WERI-Rb-1 (cell line): ENCODE measurements at regions not wholly inside any gene's neighbourhood (a gene's known extent, or its start where the extent isn't known, plus 50 kb on each side); places are given as distances from the start of the nearest gene placed in this dataset.
"Not testable (repeated sequence)": the region's sequence is repeated elsewhere in the genome, so short reads cannot be mapped to it uniquely, and the experiment has no call there.

Experiments
- DNase-seq: peaks from one replicate; pipeline ENCODE4 v3.0.0-alpha.2; 2020
- H3K27ac ChIP-seq: fragments of 250-450 bp; sonication (Bioruptor Pico); 2 replicates; pipeline ENCODE4 v1.5.1; 2020; ENCODE audit warnings: mild to moderate bottlenecking, moderate library complexity
- H3K27me3 ChIP-seq: fragments of 250-450 bp; sonication (Bioruptor Pico); 2 replicates; pipeline ENCODE4 v1.5.1; 2021; ENCODE audit warnings: mild to moderate bottlenecking, low read depth, moderate library complexity; ENCODE audit not compliant: insufficient read depth, severe bottlenecking
- H3K36me3 ChIP-seq: fragments of 250-450 bp; sonication (Bioruptor Pico); 2 replicates; pipeline ENCODE4 v1.5.1; 2020; ENCODE audit warnings: mild to moderate bottlenecking, moderate library complexity
- H3K4me3 ChIP-seq: 2 replicates; pipeline ENCODE4 v1.5.1; 2011; ENCODE audit warnings: low read depth, mild to moderate bottlenecking, control low read depth, low read length
- H3K9me3 ChIP-seq: fragments of 250-450 bp; sonication (Bioruptor Pico); 2 replicates; pipeline ENCODE4 v1.5.1; 2021; ENCODE audit warnings: mild to moderate bottlenecking, moderate library complexity; ENCODE audit not compliant: severe bottlenecking
- CTCF ChIP-seq: IDR thresholded peaks from 2 replicates; pipeline ENCODE4 v1.5.1; 2011; ENCODE audit warnings: low read depth, mild to moderate bottlenecking, control low read depth, inconsistent platforms, low read length

GRCh38 chr21:38112219-38112789 lies 144.5 kb upstream of the KCNJ15 start:
- no peak overlapping the region for H3K27ac ChIP-seq
- no peak overlapping the region for H3K4me3 ChIP-seq
- no peaks in the 10 kb centered on the region for H3K9me3 ChIP-seq
- no peaks in the 10 kb centered on the region for H3K36me3 ChIP-seq
- no peaks in the 10 kb centered on the region for H3K27me3 ChIP-seq
- TF ChIP-seq CTCF: no peak
- no peak for DNase-seq

GRCh38 chr21:38114717-38115333 lies 142.0 kb upstream of the KCNJ15 start:
- Histone ChIP-seq H3K36me3 (no peaks in the 10 kb centered on the region), H3K27ac (no peak overlapping the region), H3K27me3 (no peaks in the 10 kb centered on the region), H3K9me3 (no peaks in the 10 kb centered on the region), H3K4me3 (no peak overlapping the region)
- no peak for TF ChIP-seq CTCF
- no peak for DNase-seq

- H3K9me3 ChIP-seq: no peaks in the 10 kb centered on the region
- no peak overlapping the region for H3K27ac ChIP-seq
- no peak overlapping the region for H3K4me3 ChIP-seq
- no peaks in the 10 kb centered on the region for H3K36me3 ChIP-seq
- no peak for TF ChIP-seq CTCF
- H3K27me3 ChIP-seq: no peaks in the 10 kb centered on the region
- no peak for DNase-seq
Observed at GRCh38 chr21:38115870-38116269, 140.9 kb upstream of the KCNJ15 start.

GRCh38 chr21:38119793-38120192 lies 137.0 kb upstream of the KCNJ15 start:
- H3K9me3 ChIP-seq: no peaks in the 10 kb centered on the region
- no peak for TF ChIP-seq CTCF
- H3K4me3 ChIP-seq: no peak overlapping the region
- H3K27me3 ChIP-seq: no peaks in the 10 kb centered on the region
- no peak overlapping the region for H3K27ac ChIP-seq
- H3K36me3 ChIP-seq: no peaks in the 10 kb centered on the region
- DNase-seq: no peak

GRCh38 chr21:38120679-38120983 lies 136.2 kb upstream of the KCNJ15 start:
- H3K27me3 ChIP-seq, DNase-seq, H3K27ac ChIP-seq, H3K9me3 ChIP-seq, H3K36me3 ChIP-seq: not testable (repeated sequence)
- H3K4me3 ChIP-seq: peak overlapping the region; percentile 47

- Histone ChIP-seq H3K27ac (peak overlapping the region; percentile 6; the same call in 1 of the 2 replicates), H3K27me3 (no peaks in the 10 kb centered on the region), H3K4me3 (peak overlapping the region; percentile 47), H3K36me3 (no peaks in the 10 kb centered on the region), H3K9me3 (no peaks in the 10 kb centered on the region)
- peak; percentile 72 for DNase-seq
- TF ChIP-seq CTCF: no peak
Observed at GRCh38 chr21:38120984-38121855, 135.6 kb upstream of the KCNJ15 start.
